Breast epithelium (tissue), 4 donors: ENCODE measurements at regions not wholly inside any gene's neighbourhood (a gene's known extent, or its start where the extent isn't known, plus 50 kb on each side); places are given as distances from the start of the nearest gene placed in this dataset.

ENCODE experiments used
- DNase-seq, 2 donors: peaks; one replicate each; pipeline ENCODE4 v3.0.0-alpha.2; 2019; ENCODE audit warnings: low spot score in 2 of 2
- H3K27ac ChIP-seq, 2 donors: fragments of 200-600 bp; sonication (generic) in 1 of 2; one replicate each; pipeline ENCODE4 v1.5.1; 2016 to 2019; ENCODE audit warnings: mild to moderate bottlenecking in 1 of 2
- H3K27me3 ChIP-seq, 2 donors: fragments of 200-600 bp; sonication (generic) in 1 of 2; one replicate each; pipeline versions ENCODE4 v1.5.1 to v1.6.0; 2017 to 2019; ENCODE audit warnings: control low read depth in 1 of 2, mild to moderate bottlenecking in 1 of 2
- H3K36me3 ChIP-seq: fragments of 200-600 bp; one replicate; pipeline ENCODE4 v1.5.1; 2019
- H3K4me1 ChIP-seq, 2 donors: fragments of 200-600 bp; sonication (generic); one replicate each; pipeline ENCODE4 v1.5.1; 2016 to 2019; ENCODE audit warnings: control low read depth in 1 of 2
- H3K4me3 ChIP-seq, 3 donors: fragments of 200-600 bp; sonication (generic); 1 replicate in 2 of 3; 2 replicates in 1 of 3; pipeline ENCODE4 v1.5.1; 2016 to 2019; ENCODE audit warnings: mild to moderate bottlenecking in 3 of 3, moderate library complexity in 2 of 3
- H3K9me3 ChIP-seq, 2 donors: fragments of 200-600 bp; sonication (generic) in 1 of 2; one replicate each; pipeline ENCODE4 v1.5.1; 2016 to 2019; ENCODE audit warnings: control low read depth in 1 of 2
- CTCF ChIP-seq, 3 donors: fragments of 450-650 bp; IDR thresholded peaks; one replicate each; pipeline ENCODE4 v1.5.1; 2016 to 2017; ENCODE audit warnings: antibody characterized with exemption in 3 of 3, mild to moderate bottlenecking in 3 of 3, moderate library complexity in 3 of 3
- POLR2A ChIP-seq: fragments of 450-650 bp; IDR thresholded peaks from one replicate; pipeline ENCODE4 v1.6.1; 2016; ENCODE audit warnings: antibody characterized with exemption, mild to moderate bottlenecking, moderate library complexity
- POLR2AphosphoS5 ChIP-seq, 3 donors: sonication (generic); formaldehyde crosslinking; IDR thresholded peaks; one replicate each; pipeline ENCODE4 v1.6.1; 2017; ENCODE audit warnings: antibody characterized with exemption in 3 of 3
- intact Hi-C: fragments of 100-400 bp; cut with DNase I; formaldehyde crosslinking; loops from one replicate; pipeline ENCODE4 v1.15.1; 2023; ENCODE audit warnings: low total_unique reads

GRCh38 chr10:3837647-3838459 lies 52.8 kb upstream of the KLF6 start:
- Histone ChIP-seq H3K36me3 (no peaks in the 10 kb centered on the region), H3K4me3 (no peak overlapping the region), H3K9me3 (no peaks in the 10 kb centered on the region), H3K4me1 (no peaks in the 10 kb centered on the region), H3K27ac (no peak overlapping the region), H3K27me3 (no peaks in the 10 kb centered on the region)
- TF ChIP-seq CTCF (IDR thresholded peaks at IDR 0.05) (no peak), POLR2A (no peak), POLR2AphosphoS5 (IDR thresholded peaks at IDR 0.05) (no peak)
- intact Hi-C loops, result no loop called here
- DNase-seq, result no peak

- TF ChIP-seq POLR2A, result no peak
- TF ChIP-seq POLR2AphosphoS5 (IDR thresholded peaks at IDR 0.05), result no peak
- no peak for TF ChIP-seq CTCF (IDR thresholded peaks at IDR 0.05)
- intact Hi-C loops, result no loop called here
- no peaks in the 10 kb centered on the region for H3K27me3 ChIP-seq
Measured at GRCh38 chr10:3836222-3836820, 51.3 kb upstream of the KLF6 start.

GRCh38 chr10:3835770-3836169 lies 50.8 kb upstream of the KLF6 start:
- intact Hi-C loops, result no loop called here

More at GRCh38 chr10:3836222-3836820, 51.3 kb upstream of the KLF6 start:
- Histone ChIP-seq H3K4me3 (no peak overlapping the region), H3K9me3 (no peaks in the 10 kb centered on the region), H3K36me3 (no peaks in the 10 kb centered on the region), H3K27ac (no peak overlapping the region), H3K4me1 (no peaks in the 10 kb centered on the region)
- no peak for DNase-seq

GRCh38 chr10:3834947-3835346 lies 49.9 kb upstream of the KLF6 start:
- no peak overlapping the region for H3K27ac ChIP-seq
- H3K4me3 ChIP-seq, result no peak overlapping the region
- no peak for DNase-seq
- TF ChIP-seq POLR2AphosphoS5 (IDR thresholded peaks at IDR 0.05) (no peak), CTCF (IDR thresholded peaks at IDR 0.05) (no peak), POLR2A (no peak)
- intact Hi-C loops, result no loop called here
- H3K9me3 ChIP-seq, result no peaks in the 10 kb centered on the region
- H3K4me1 ChIP-seq, result no peaks in the 10 kb centered on the region
- no peaks in the 10 kb centered on the region for H3K36me3 ChIP-seq
- H3K27me3 ChIP-seq, result no peaks in the 10 kb centered on the region

More at GRCh38 chr10:3835770-3836169, 50.8 kb upstream of the KLF6 start:
- Histone ChIP-seq H3K4me1 (no peaks in the 10 kb centered on the region), H3K9me3 (no peaks in the 10 kb centered on the region), H3K4me3 (no peak overlapping the region), H3K27me3 (no peaks in the 10 kb centered on the region), H3K36me3 (no peaks in the 10 kb centered on the region), H3K27ac (no peak overlapping the region)
- DNase-seq, result no peak
- TF ChIP-seq POLR2A (no peak), POLR2AphosphoS5 (IDR thresholded peaks at IDR 0.05) (no peak), CTCF (IDR thresholded peaks at IDR 0.05) (no peak)
